GM04504 (cell line): ENCODE measurements at regions not wholly inside any gene's neighbourhood (a gene's known extent, or its start where the extent isn't known, plus 50 kb on each side); places are given as distances from the start of the nearest gene placed in this dataset.
"Not testable (repeated sequence)": the region's sequence is repeated elsewhere in the genome, so short reads cannot be mapped to it uniquely, and the experiment has no call there.

Source experiments
- DNase-seq: peaks from one replicate; pipeline ENCODE4 v3.0.0-alpha.2; 2012; ENCODE audit warnings: low read depth

DNA sequence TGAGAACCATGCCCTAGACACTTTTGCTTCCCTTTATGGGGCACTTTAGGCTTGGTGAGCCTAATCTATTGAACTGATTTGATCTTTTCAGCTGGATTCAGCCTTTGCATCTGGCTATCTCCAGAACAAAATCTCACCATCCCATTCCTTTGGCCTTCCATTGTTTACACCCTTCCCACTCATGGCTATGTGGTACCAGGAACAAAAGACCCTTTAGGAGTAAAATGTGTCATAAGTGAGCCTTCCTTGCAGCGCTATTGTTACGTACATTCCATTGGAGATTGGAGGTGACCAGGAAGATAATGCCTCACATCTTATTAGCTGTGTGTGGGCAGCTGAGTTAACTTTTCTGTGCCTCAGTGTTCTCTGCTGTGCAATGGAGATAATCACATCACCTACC is 188.4 kb downstream of the SATB1 start:
- no peak for DNase-seq

DNA sequence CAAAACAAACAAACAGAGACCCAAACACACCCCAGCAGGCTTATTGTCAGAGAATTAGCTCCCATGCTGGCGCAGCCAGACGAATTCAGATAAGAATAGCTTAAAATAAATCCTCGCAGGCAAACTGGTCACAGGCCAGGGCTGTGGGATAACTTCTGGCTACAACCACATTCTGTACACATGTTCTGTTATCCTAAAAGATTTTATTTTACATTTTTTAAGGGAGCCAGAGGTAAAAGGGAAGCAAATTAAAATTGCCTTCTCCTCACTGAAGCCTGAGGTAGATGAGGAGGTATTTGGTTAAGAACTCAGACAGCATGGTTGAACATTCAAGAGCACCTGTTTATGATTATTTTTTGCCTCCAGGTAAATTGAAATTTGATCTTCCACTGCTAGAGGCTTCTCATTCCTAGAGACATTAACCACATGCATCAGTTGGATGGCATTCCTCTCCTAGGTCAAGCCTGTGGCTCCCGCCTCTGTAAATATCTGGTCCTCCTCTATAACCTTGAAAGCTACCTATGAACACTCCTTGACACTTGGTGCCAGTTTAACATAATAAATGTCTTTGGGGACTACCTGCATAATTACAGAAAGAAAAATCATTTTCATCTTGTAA is 190.3 kb downstream of the SATB1 start:
- DNase-seq = no peak

DNA sequence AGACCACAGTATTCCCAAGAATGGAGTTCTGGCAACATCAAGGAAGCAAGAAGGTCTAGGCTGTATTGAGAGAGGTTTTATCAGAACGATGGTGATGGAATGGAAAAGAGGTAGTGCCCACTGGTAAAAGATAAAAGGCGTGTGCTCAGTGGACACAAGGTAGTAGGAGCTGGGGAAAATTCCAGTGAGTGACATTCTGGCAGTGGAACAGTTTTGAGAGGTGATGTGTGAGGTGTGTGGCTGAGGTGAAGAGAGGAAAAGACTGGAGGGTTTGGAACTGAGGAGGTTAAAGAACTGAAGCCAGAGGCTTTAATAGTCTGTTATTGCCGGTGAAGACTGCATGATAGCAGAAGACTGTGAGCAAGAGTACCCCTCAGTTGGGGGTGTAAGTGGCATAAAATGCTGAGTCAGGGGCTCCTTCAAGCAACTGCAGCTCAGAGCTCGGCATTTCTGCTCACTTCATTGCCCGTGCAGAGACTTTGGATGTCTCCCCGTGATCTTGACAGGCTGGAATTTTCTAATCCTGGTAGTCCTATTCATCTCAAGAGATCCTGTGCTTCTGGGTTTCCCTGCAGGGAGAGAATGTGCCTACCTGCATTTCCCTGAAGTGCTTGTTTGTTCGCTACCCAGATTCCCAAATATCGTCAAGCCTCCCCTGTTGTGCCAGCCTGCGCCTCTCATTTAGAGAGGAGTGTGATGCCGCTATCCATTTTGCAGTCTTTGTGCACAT is 191.0 kb downstream of the SATB1 start:
- DNase-seq = no peak

DNA sequence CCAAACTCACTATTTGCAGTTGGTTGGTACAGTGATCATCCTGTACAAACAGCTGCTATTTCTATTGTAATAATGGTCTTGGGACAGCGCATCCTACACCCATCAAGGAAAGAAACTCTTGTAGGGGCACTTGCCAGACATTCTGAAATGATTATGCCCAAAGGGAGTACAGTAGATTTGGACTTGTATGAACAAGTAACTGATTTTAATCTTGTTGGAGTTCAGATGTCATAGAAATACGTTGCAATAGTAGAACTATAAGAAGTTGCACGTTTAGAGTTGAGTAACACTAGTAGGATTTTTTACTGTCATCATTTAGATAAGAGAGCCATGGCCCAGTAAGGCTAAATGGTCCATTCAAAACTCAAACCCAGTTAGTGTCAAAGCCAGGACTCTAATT is 192.8 kb downstream of the SATB1 start:
- DNase-seq = no peak

DNA sequence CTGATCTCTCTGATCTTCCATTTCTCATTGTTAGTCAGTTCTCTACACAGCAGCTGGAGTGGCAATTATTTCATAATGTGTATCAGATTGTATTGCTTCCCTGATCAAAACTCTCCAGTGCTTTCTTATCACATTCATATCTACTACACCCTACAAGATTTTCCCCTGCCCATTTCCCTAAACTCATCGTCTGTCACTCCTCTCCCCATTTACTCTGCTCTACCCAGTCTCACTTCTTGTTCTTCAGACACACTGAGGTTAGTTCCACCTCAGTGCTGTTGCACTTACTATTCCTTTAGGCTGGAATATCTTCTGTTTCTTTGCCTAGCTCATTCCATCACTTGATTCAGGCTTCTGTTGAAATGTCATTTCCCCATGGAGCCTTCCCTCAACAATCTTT is 197.1 kb downstream of the SATB1 start:
- no peak for DNase-seq

DNA sequence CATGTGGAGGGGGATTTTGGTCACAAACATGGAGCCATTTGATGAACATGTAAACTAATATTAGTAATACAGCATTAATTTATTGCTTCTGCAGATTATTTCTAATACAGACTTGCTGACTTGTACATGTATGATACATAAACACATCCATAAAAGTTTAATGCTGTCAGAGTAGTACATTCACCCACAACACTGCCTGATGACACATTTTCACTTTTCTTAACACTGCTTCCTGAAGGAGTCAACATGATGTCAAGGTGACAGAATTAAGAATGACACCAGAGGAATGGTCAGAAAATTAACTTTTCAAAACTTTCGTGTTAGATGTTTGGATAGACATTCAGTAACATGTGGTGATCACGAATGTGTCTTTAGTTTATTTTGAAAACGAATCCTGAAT is 199.4 kb downstream of the SATB1 start:
- no peak for DNase-seq

DNA sequence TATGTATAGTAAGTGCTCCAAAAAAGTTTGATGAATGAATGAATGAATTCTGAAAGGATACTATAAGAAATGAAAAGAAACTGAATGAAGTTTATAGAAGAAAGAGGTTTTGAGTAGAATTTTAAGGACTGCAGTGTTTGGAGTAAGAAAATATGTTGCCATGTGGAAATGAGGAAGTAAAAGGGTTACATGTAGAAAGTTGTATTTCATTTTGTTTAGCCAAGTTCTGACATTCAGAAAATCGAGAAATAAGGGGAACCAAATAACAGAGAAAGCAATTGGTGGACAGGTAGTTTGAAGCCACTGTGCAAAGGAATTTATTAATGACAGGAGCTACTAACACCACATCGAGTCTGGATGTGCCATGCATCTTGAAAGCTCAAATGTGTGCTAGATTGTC is 200.7 kb downstream of the SATB1 start:
- no peak for DNase-seq

DNA sequence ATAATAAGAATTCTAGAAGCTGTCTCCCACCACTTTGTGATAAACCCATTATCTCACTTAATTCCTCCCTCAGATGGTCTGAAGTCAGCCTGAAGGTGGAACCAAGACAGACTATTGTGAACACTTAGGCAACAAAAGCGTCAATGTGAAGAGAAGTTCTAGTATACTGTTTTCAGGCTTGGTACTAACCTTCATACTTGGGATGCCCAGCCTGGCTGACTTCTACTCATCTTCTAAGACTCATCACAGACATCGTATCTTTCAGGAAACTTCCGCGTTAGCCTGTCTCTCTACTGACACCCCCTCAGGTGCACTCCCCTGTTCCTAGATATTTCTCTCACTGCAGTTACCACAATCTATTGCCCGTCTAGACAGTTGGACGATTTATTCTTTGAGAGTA is 201.2 kb downstream of the SATB1 start:
- DNase-seq = no peak

DNA sequence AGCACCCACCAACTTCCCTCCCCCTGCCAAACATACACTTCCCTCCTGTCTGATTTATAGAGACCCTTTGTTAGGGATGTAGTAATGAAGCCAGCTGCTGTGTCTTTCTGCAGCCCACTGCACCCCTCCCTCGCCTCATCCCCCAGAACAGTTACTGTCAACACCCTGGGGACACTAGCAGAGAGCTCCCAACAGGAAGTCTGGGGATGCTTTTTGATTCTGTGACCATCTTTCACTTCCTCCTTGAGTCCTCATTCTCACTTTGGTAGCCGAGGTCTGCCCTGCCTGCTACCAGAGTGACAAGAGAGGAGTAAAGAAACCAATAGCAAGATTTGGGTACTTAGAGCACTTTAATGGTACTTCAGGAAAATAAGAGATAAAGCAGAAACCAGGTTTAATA is 201.6 kb downstream of the SATB1 start:
- no peak for DNase-seq

DNA sequence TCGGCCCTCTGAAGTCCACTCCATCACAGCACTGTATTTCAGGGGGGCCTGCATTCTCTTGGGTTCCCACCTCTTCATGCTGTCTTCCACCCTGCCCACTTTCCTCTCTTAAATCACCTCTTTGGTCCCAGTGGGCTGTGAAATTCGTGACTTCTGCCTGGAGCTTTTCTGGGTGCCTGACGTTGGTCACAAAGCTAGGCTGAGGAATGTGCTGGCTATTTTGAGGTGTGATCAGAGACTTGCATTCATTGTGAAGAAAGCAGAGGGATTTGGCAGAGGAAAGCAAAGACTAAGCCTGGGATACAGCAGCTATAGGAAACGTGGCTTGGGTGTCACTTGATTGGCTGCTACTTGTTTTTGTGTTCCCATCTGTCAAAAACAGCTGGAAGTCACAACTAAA is 202.5 kb downstream of the SATB1 start:
- DNase-seq = no peak

DNA sequence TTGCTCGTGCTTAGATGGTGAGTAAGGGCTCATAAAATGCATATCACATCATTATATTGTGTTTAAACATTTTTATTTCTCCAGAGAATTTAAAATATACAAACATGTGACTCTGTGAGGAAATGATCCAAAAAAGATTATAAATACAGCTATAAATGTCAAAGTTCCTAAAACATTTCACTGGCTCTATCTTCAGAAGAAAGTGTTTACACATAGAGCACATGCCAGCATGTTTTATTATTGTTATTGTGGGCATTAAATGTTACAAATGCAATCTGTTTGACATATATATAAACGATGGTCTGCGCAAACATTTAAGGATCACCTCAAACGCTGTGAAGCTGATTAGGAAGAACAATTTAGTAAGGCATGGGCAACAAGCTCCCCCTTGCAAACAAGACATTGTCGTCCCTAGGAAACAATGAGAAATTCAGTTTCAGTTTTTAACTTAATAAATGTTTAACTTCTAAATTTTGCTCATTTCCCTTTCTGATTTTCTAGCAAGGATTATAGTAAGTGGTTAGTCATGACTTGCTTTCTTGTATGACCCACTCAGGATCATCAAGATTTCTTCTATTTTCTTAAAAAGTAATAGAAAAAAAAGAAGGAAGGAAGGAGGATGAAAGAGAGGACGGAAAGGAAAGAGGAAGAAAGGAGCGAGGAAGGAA is 207.5 kb downstream of the SATB1 start:
- no peak for DNase-seq

DNA sequence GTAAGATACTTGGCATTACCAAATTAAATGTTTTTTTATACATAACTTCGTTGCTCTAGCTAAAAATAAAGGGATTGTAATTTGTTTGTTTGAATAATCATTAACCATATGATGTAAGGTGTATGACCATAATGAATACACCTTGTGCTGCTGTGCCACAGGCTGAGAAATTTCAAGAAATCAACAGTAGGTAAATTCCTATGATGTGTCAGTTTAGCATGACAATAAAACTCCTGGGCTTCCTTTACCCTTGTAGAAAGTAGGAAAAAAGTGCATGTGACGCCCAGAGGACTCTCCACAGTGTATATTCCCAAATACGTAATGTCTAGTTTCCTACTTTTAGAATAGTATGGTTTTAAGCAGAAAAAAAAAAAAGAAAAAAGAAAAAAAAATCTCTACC is 208.1 kb downstream of the SATB1 start:
- DNase-seq = no peak

DNA sequence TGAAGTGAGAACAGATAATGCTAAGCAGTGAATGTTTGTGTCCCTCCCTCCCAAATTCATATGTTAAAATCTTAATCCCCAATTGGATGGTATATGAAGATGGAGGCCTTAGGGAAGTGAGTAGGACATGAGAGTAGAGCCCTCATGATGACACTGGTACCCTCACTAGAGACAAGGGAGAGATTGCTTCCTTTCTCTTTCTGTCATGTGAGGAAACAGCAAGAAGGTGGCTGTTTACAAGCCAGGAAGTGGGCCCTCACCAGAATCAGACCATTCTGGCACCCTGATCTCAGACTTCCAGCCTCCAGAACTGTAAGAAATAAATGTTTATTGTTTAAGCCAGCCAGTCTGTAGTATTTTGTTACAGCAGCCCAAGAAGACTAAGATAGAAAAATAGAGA is 209.5 kb downstream of the SATB1 start:
- no peak for DNase-seq

DNA sequence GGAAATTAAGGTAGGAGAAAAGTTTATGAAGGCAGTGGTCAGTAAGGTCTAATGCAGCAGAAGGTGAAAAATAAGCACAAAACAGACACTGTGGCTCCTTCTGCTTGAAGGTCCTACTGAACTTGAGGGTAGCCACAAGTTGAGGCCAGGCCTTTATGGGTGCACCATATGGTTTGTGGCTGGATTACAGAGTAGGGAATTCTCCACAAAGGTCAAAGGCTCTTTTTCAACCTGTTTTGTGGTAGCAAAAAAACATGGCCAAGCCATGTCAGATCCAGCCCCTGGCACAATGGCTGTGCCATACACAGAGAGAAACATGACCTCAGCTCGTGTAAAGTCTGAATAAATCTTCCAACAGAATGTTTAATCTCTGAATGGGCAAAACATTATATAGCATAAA is 214.0 kb downstream of the SATB1 start:
- no peak for DNase-seq

DNA sequence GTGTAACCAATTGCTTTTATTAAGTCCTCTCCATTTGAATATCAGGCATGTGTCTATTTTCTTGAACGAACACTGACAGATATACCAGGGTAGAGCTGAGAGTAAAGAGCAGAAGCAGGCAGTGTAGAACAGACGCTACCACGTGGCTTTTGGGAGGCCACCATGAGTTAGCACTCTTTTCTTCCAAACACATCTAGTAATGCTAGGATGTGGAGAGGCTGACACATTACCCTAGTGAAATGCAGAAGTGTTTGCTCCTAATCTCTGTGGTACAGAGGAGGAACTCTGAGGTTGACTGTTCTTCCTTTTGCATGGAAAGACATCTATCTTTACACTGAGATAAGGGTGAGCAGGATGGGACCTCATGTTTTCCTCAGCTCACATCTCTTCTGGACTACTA is 216.3 kb downstream of the SATB1 start:
- no peak for DNase-seq

DNA sequence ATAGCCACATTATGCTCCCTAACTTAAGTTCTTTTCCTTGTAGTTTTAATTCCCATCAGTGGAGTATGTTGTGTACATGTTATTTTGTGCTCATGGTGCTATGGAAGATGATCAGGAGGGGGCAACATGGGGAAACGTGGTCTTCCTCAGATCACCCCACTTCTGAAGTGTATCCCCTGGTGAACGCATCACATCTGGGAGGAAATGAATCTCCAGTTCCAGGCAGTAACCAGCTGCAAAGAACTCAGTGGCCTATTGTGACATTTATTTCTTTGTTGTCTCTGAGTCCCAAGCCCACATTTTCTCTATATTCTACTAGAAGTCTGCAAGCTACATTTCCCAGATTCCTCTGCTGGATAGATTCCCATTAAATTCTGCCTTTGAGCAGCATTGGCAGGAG is 217.0 kb downstream of the SATB1 start:
- DNase-seq = no peak

DNA sequence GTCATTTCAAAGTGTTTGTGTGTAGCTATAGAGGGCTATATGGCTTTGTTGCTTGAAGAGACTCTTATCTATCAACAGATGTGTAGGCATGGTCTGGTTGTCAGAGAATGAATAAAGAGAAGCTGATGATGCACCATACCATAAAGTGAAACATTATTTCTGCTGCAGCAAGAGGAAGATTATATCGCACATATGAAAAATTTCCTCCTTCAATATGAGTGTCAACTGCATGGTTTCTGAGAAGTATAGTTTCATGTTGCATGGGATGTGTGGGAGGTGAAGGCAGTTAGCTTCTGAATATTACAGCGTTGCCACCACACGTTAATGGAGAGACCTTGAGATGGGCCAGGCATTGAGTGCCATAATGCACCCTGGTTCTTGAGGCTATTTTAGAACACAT is 217.9 kb downstream of the SATB1 start:
- DNase-seq = no peak

DNA sequence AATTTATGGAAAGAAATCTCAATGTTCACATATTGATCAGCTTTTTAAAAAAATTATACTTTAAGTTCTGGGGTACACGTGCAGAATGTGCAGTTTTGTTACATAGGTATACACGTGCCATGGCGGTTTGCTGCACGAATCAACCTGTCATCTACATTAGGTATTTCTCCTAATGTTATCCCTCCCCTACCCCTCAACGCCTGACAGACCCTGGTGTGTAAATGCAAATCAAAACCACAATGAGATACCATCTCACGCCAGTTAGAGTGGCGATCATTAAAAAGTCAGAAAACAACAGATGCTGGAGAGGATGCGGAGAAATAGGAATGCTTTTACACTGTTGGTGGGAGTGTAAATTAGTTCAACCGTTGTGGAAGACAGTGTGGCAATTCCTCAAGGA is 219.4 kb downstream of the SATB1 start:
- DNase-seq = not testable (repeated sequence)

DNA sequence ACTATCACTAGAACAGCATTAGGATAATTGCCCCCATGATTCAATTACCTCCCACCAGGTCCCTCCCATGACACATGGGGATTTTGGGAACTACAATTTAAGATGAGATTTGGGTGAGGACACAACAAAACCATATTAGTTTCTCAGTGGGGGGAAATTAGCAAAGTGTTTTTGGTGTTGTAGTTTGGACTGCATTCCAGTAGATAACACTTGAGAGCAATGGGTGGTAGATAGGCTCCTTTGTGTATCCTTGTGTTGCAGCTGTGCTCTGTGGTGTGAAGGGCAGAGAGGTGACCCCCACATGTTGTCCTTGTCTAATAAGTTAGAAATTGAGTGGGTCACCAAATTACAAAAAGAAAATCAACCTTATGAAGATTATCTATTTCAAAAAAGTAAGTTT is 223.8 kb downstream of the SATB1 start:
- DNase-seq = no peak

DNA sequence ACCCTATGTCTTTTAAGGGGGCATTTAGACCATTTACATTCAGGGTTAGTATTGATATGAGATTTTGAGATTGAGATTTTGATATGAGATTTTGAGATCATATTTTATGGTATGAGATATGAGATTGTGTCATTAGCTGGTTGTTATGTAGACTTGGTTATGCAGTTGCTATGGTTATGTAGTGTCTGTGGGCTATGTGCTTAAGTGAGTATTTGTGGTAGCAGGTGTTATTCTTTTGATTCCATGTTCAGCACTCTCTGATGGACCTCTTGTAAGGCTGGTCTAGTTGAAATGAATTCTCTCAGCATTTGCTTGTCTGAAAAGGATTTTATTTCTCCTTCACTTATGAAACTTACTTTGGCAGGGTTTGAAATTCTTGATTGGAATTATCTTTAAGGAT is 225.4 kb downstream of the SATB1 start:
- no peak for DNase-seq

DNA sequence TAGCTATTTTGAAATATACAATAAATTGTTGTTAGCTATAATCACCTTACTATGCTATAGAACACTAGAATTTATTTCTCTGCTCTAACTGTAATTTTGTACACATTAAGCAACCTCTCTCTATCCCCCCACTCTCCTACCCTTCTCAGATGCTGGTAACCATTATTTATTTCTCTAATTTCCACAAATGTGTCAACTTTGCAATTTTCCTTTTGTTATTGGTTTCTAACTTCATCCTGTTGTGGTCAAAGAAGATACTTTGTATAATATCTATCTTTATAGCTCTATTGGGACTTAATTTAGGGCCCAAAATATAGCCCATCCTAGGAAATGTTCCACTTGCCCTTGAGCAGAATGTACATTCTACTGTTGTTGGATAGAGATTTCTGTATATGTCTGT is 229.3 kb downstream of the SATB1 start:
- DNase-seq = no peak

DNA sequence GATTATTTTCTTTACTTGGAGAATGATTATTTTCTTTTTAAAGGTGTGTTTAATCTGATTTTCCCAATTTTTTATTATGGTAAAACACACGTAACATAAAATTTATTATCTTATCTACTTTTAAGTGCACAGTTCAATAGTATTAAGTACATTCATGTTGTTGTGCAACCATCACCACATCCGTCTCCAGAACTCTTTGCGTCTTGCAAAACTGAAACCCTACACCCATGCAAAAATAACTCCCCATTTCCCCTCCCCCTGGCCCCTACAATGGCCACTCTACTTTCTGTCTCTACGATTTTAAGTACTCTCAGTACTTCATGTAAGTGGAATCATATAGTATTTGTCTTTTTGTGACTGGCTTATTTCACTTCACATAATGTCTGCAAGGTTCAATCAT is 230.7 kb downstream of the SATB1 start:
- no peak for DNase-seq

DNA sequence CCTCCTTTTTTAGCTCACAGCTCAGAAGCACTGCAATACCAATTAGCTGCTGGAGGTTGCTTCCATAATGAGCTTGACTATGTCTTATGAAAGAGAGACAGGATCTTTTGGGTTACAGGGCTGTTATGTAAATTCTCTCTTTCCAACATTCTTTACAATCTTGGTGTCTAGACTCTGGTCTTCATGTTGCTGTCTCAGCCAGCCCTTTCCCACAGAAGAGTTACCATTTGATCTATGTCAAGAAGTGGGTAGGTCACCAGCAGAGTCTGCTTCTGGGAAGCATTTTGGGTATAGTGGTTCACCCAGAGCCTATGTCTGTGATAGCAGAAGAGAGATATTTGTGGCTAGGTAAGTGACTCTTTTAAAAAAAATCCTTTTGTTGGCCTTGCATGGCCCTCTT is 234.5 kb downstream of the SATB1 start:
- no peak for DNase-seq
